Uterus (tissue), 2 donors: ENCODE measurements at regions not wholly inside any gene's neighbourhood (a gene's known extent, or its start where the extent isn't known, plus 50 kb on each side); places are given as distances from the start of the nearest gene placed in this dataset.

ENCODE experiments used
- POLR2A ChIP-seq, 2 donors: fragments of 450-650 bp; IDR thresholded peaks; one replicate each; pipeline ENCODE4 v1.6.1; 2016; ENCODE audit warnings: antibody characterized with exemption in 2 of 2, mild to moderate bottlenecking in 1 of 2, moderate library complexity in 1 of 2
- TF ChIP-seq, protein P1 (sequence below), 4 experiments: fragments of 200-600 bp in 2 of 4; fragments of 450-650 bp in 2 of 4; sonication (generic) in 2 of 4; IDR thresholded peaks; one replicate each; pipeline ENCODE4 v1.5.1; 2016 to 2019; ENCODE audit warnings: antibody characterized with exemption in 4 of 4, mild to moderate bottlenecking in 2 of 4, moderate library complexity in 1 of 4

DNA sequence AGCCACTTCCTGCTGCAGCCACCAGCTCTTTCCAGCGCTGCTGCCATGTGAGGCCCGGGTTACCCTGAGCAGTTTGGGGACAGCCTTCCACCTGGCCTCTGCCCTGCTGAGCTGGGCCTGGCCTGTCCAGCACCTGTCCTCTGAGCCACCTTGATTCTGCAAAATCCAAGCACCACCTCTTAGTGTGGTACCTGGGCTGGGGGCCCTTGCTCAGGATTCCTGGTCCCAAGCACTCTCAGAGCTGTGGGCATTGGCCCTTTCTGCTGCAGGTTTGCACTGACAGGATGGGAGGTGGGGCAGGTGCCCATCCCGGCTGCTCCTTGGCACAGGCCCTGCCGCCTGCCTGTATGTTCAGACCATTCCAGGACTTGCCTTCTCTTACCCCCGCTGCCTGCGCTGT, 309.2 kb upstream of the IRX4 start:
- TF ChIP-seq, protein P1, sequence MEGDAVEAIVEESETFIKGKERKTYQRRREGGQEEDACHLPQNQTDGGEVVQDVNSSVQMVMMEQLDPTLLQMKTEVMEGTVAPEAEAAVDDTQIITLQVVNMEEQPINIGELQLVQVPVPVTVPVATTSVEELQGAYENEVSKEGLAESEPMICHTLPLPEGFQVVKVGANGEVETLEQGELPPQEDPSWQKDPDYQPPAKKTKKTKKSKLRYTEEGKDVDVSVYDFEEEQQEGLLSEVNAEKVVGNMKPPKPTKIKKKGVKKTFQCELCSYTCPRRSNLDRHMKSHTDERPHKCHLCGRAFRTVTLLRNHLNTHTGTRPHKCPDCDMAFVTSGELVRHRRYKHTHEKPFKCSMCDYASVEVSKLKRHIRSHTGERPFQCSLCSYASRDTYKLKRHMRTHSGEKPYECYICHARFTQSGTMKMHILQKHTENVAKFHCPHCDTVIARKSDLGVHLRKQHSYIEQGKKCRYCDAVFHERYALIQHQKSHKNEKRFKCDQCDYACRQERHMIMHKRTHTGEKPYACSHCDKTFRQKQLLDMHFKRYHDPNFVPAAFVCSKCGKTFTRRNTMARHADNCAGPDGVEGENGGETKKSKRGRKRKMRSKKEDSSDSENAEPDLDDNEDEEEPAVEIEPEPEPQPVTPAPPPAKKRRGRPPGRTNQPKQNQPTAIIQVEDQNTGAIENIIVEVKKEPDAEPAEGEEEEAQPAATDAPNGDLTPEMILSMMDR (IDR thresholded peaks at IDR 0.05) = no peak
- TF ChIP-seq POLR2A (IDR thresholded peaks at IDR 0.05) = no peak
